Esophagus muscularis mucosa (tissue), 4 donors: ENCODE measurements at regions not wholly inside any gene's neighbourhood (a gene's known extent, or its start where the extent isn't known, plus 50 kb on each side); places are given as distances from the start of the nearest gene placed in this dataset.

Experiments
- CTCF ChIP-seq, 3 experiments: fragments of 200-600 bp in 2 of 3; fragments of 450-650 bp in 1 of 3; sonication (generic) in 2 of 3; IDR thresholded peaks; one replicate each; pipeline ENCODE4 v1.5.1; 2017 to 2019; ENCODE audit warnings: antibody characterized with exemption in 3 of 3, mild to moderate bottlenecking in 2 of 3, moderate library complexity in 1 of 3
- EP300 ChIP-seq: sonication (generic); formaldehyde crosslinking; IDR thresholded peaks from one replicate; pipeline ENCODE4 v1.6.1; 2017; ENCODE audit warnings: antibody characterized with exemption
- POLR2A ChIP-seq: fragments of 450-650 bp; IDR thresholded peaks from one replicate; pipeline ENCODE4 v1.6.1; 2017; ENCODE audit warnings: antibody characterized with exemption, moderate library complexity, mild to moderate bottlenecking, low read depth

GRCh38 chr12:24698972-24699371, 249.9 kb downstream of the BCAT1 start:
- TF ChIP-seq CTCF (IDR thresholded peaks at IDR 0.05) (no peak), POLR2A (no peak), EP300 (no peak)
